ENCODE measurements at regions not wholly inside any gene's neighbourhood (a gene's known extent, or its start where the extent isn't known, plus 50 kb on each side); places are given as distances from the start of the nearest gene placed in this dataset.
A peak's percentile ranks its signal among the peaks of the same experiment; 100 is the strongest.

- ChIA-PET POLR2A (no interaction called here), CTCF (no interaction called here)
- peak; percentile 41 to 45 for DNase-seq
- Mint-ChIP-seq H3K4me3 (ENCODE audit: unreplicated experiment) (no peak overlapping the region), H3K9me3 (ENCODE audit: unreplicated experiment) (no peaks in the 10 kb centered on the region), H3K27ac (ENCODE audit: unreplicated experiment) (no peak overlapping the region), H3K36me3 (ENCODE audit: insufficient read depth, unreplicated experiment) (no peaks in the 10 kb centered on the region), H3K27me3 (ENCODE audit: insufficient read depth, unreplicated experiment) (peaks cover 2% of the 10 kb centered on the region), H3K4me1 (ENCODE audit: low read depth, unreplicated experiment) (no peaks in the 10 kb centered on the region)
- Histone ChIP-seq H3K36me3 (ENCODE audit: control insufficient read depth, insufficient read depth, low read length) (no peaks in the 10 kb centered on the region), H3K4me3 (ENCODE audit: low read depth, low read length) (no peak overlapping the region), H3K4me1 (no peaks in the 10 kb centered on the region), H3K9me3 (no peaks in the 10 kb centered on the region), H3K27me3 (replicated peaks; ENCODE audit: control insufficient read depth, insufficient read depth, low read length) (no peaks in the 10 kb centered on the region)
- intact Hi-C loops (cut with micrococcal nuclease; ENCODE audit: unreplicated experiment): loop anchor here (10.0 kb wide), 1 partner anchor 737 kb away; no protein-coding TSS in a partner anchor
- BruUV-seq (replicated peaks): no TSS peak
- TF ChIP-seq, protein P1, sequence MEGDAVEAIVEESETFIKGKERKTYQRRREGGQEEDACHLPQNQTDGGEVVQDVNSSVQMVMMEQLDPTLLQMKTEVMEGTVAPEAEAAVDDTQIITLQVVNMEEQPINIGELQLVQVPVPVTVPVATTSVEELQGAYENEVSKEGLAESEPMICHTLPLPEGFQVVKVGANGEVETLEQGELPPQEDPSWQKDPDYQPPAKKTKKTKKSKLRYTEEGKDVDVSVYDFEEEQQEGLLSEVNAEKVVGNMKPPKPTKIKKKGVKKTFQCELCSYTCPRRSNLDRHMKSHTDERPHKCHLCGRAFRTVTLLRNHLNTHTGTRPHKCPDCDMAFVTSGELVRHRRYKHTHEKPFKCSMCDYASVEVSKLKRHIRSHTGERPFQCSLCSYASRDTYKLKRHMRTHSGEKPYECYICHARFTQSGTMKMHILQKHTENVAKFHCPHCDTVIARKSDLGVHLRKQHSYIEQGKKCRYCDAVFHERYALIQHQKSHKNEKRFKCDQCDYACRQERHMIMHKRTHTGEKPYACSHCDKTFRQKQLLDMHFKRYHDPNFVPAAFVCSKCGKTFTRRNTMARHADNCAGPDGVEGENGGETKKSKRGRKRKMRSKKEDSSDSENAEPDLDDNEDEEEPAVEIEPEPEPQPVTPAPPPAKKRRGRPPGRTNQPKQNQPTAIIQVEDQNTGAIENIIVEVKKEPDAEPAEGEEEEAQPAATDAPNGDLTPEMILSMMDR (IDR thresholded peaks at IDR 0.05; ENCODE audit: insufficient read depth in 1 of 2, low read depth in 1 of 2, low read length in 1 of 2, severe bottlenecking in 1 of 2, unreplicated experiment in 1 of 2): peak in 1 of 2 experiments; percentile 28
These were observed 2118.6 kb upstream of the C9orf72 start for GRCh38 chr9:29691758-29692407.

GRCh38 chr9:29697011-29697410 is 2123.7 kb upstream of the C9orf72 start:
- no peak overlapping the region for H3K27ac Mint-ChIP-seq (ENCODE audit: unreplicated experiment)
- no peaks in the 10 kb centered on the region for H3K9me3 Mint-ChIP-seq (ENCODE audit: unreplicated experiment)
- BruUV-seq (replicated peaks): no TSS peak
- intact Hi-C loops (cut with micrococcal nuclease; ENCODE audit: unreplicated experiment): loop anchor here (10.0 kb wide), 1 partner anchor 742 kb away; no protein-coding TSS in a partner anchor
- POLR2A ChIA-PET: no interaction called here
- CTCF ChIA-PET: no interaction called here
- Histone ChIP-seq H3K4me1 (no peaks in the 10 kb centered on the region), H3K4me3 (ENCODE audit: low read depth, low read length) (no peak overlapping the region), H3K9me3 (no peaks in the 10 kb centered on the region), H3K36me3 (ENCODE audit: control insufficient read depth, insufficient read depth, low read length) (no peaks in the 10 kb centered on the region), H3K27me3 (replicated peaks; ENCODE audit: control insufficient read depth, insufficient read depth, low read length) (no peaks in the 10 kb centered on the region)
- no peaks in the 10 kb centered on the region for H3K4me1 Mint-ChIP-seq (ENCODE audit: low read depth, unreplicated experiment)
- H3K27me3 Mint-ChIP-seq (ENCODE audit: insufficient read depth, unreplicated experiment): peaks cover 2% of the 10 kb centered on the region
- no peak overlapping the region for H3K4me3 Mint-ChIP-seq (ENCODE audit: unreplicated experiment)
- DNase-seq: no peak
- no peaks in the 10 kb centered on the region for H3K36me3 Mint-ChIP-seq (ENCODE audit: insufficient read depth, unreplicated experiment)
- TF ChIP-seq, protein P1 (IDR thresholded peaks at IDR 0.05; ENCODE audit: insufficient read depth in 1 of 2, low read depth in 1 of 2, low read length in 1 of 2, severe bottlenecking in 1 of 2, unreplicated experiment in 1 of 2): no peak

- H3K4me1 ChIP-seq: no peaks in the 10 kb centered on the region
- no peaks in the 10 kb centered on the region for H3K27me3 ChIP-seq (replicated peaks; ENCODE audit: control insufficient read depth, insufficient read depth, low read length)
- no peaks in the 10 kb centered on the region for H3K36me3 ChIP-seq (ENCODE audit: control insufficient read depth, insufficient read depth, low read length)
- no peak overlapping the region for H3K4me3 ChIP-seq (ENCODE audit: low read depth, low read length)
- TF ChIP-seq, protein P1 (IDR thresholded peaks at IDR 0.05; ENCODE audit: insufficient read depth in 1 of 2, low read depth in 1 of 2, low read length in 1 of 2, severe bottlenecking in 1 of 2, unreplicated experiment in 1 of 2): no peak
- Mint-ChIP-seq H3K36me3 (ENCODE audit: insufficient read depth, unreplicated experiment) (no peaks in the 10 kb centered on the region), H3K27ac (ENCODE audit: unreplicated experiment) (no peak overlapping the region), H3K4me3 (ENCODE audit: unreplicated experiment) (no peak overlapping the region), H3K4me1 (ENCODE audit: low read depth, unreplicated experiment) (no peaks in the 10 kb centered on the region), H3K27me3 (ENCODE audit: insufficient read depth, unreplicated experiment) (no peaks in the 10 kb centered on the region), H3K9me3 (ENCODE audit: unreplicated experiment) (no peaks in the 10 kb centered on the region)
- ChIA-PET POLR2A (no interaction called here), CTCF (no interaction called here)
- no TSS peak for BruUV-seq (replicated peaks)
- intact Hi-C loops (cut with micrococcal nuclease; ENCODE audit: unreplicated experiment): no loop called here
- DNase-seq: no peak
- H3K9me3 ChIP-seq: no peaks in the 10 kb centered on the region
These were observed 2128.3 kb upstream of the C9orf72 start for GRCh38 chr9:29701559-29701958.
